ENCODE measurements at regions not wholly inside any gene's neighbourhood (a gene's known extent, or its start where the extent isn't known, plus 50 kb on each side); places are given as distances from the start of the nearest gene placed in this dataset.
"Not testable (repeated sequence)": the region's sequence is repeated elsewhere in the genome, so short reads cannot be mapped to it uniquely, and the experiment has no call there.

GRCh38 chr16:5205361-5206040 is 107.9 kb upstream of the EEF2KMT start:
- intact Hi-C loops (cut with micrococcal nuclease): no loop called here
- Mint-ChIP-seq H3K4me3 (no peak overlapping the region), H3K27me3 (ENCODE audit: insufficient read depth) (no peaks in the 10 kb centered on the region), H3K27ac (no peak overlapping the region), H3K36me3 (ENCODE audit: low read depth) (no peaks in the 10 kb centered on the region), H3K4me1 (ENCODE audit: low read depth) (no peaks in the 10 kb centered on the region), H3K9me3 (no peaks in the 10 kb centered on the region)
- DNase-seq (ENCODE audit: low spot score): no peak

- H3K27me3 Mint-ChIP-seq (ENCODE audit: insufficient read depth); DNase-seq (ENCODE audit: low spot score); H3K36me3 Mint-ChIP-seq (ENCODE audit: low read depth); H3K4me3 Mint-ChIP-seq; intact Hi-C loops (cut with micrococcal nuclease); H3K9me3 Mint-ChIP-seq; H3K4me1 Mint-ChIP-seq (ENCODE audit: low read depth); H3K27ac Mint-ChIP-seq: not testable (repeated sequence)
Measured at GRCh38 chr16:5203675-5204074, 106.1 kb upstream of the EEF2KMT start.

GRCh38 chr16:5200123-5200522 is 102.5 kb upstream of the EEF2KMT start:
- Mint-ChIP-seq H3K4me1 (ENCODE audit: low read depth) (no peaks in the 10 kb centered on the region), H3K9me3 (no peaks in the 10 kb centered on the region), H3K27ac (no peak overlapping the region), H3K4me3 (no peak overlapping the region), H3K36me3 (ENCODE audit: low read depth) (no peaks in the 10 kb centered on the region), H3K27me3 (ENCODE audit: insufficient read depth) (no peaks in the 10 kb centered on the region)
- DNase-seq (ENCODE audit: low spot score): no peak
- intact Hi-C loops (cut with micrococcal nuclease): no loop called here

GRCh38 chr16:5196204-5196603 is 98.6 kb upstream of the EEF2KMT start:
- DNase-seq (ENCODE audit: low spot score): no peak
- H3K4me3 Mint-ChIP-seq: no peak overlapping the region
- H3K36me3 Mint-ChIP-seq (ENCODE audit: low read depth): no peaks in the 10 kb centered on the region
- no peaks in the 10 kb centered on the region for H3K9me3 Mint-ChIP-seq
- H3K27ac Mint-ChIP-seq: no peak overlapping the region
- intact Hi-C loops (cut with micrococcal nuclease): no loop called here
- H3K27me3 Mint-ChIP-seq (ENCODE audit: insufficient read depth): no peaks in the 10 kb centered on the region
- no peaks in the 10 kb centered on the region for H3K4me1 Mint-ChIP-seq (ENCODE audit: low read depth)

GRCh38 chr16:5193861-5194260 is 96.3 kb upstream of the EEF2KMT start:
- Mint-ChIP-seq H3K4me1 (ENCODE audit: low read depth) (no peaks in the 10 kb centered on the region), H3K4me3 (no peak overlapping the region), H3K27me3 (ENCODE audit: insufficient read depth) (no peaks in the 10 kb centered on the region), H3K36me3 (ENCODE audit: low read depth) (no peaks in the 10 kb centered on the region), H3K9me3 (no peaks in the 10 kb centered on the region), H3K27ac (no peak overlapping the region)
- intact Hi-C loops (cut with micrococcal nuclease): no loop called here
- no peak for DNase-seq (ENCODE audit: low spot score)

- H3K9me3 Mint-ChIP-seq: no peaks in the 10 kb centered on the region
- H3K36me3 Mint-ChIP-seq (ENCODE audit: low read depth): no peaks in the 10 kb centered on the region
- intact Hi-C loops (cut with micrococcal nuclease): no loop called here
- H3K27me3 Mint-ChIP-seq (ENCODE audit: insufficient read depth): no peaks in the 10 kb centered on the region
- no peak overlapping the region for H3K4me3 Mint-ChIP-seq
- no peaks in the 10 kb centered on the region for H3K4me1 Mint-ChIP-seq (ENCODE audit: low read depth)
- DNase-seq (ENCODE audit: low spot score): no peak
- H3K27ac Mint-ChIP-seq: no peak overlapping the region
Measured at GRCh38 chr16:5188989-5189352, 91.4 kb upstream of the EEF2KMT start.

GRCh38 chr16:5188318-5188988 is 90.9 kb upstream of the EEF2KMT start:
- Mint-ChIP-seq H3K27ac (no peak overlapping the region), H3K9me3 (no peaks in the 10 kb centered on the region), H3K27me3 (ENCODE audit: insufficient read depth) (no peaks in the 10 kb centered on the region), H3K36me3 (ENCODE audit: low read depth) (no peaks in the 10 kb centered on the region), H3K4me1 (ENCODE audit: low read depth) (no peaks in the 10 kb centered on the region), H3K4me3 (no peak overlapping the region)
- no peak for DNase-seq (ENCODE audit: low spot score)
- intact Hi-C loops (cut with micrococcal nuclease): no loop called here

GRCh38 chr16:5187402-5187952 is 89.9 kb upstream of the EEF2KMT start:
- no peaks in the 10 kb centered on the region for H3K27me3 Mint-ChIP-seq (ENCODE audit: insufficient read depth)

GRCh38 chr16:5186381-5186903 is 88.8 kb upstream of the EEF2KMT start:
- intact Hi-C loops (cut with micrococcal nuclease): no loop called here
- Mint-ChIP-seq H3K27ac (no peak overlapping the region), H3K4me3 (no peak overlapping the region), H3K27me3 (ENCODE audit: insufficient read depth) (no peaks in the 10 kb centered on the region), H3K9me3 (no peaks in the 10 kb centered on the region), H3K4me1 (ENCODE audit: low read depth) (no peaks in the 10 kb centered on the region), H3K36me3 (ENCODE audit: low read depth) (no peaks in the 10 kb centered on the region)
- no peak for DNase-seq (ENCODE audit: low spot score)

More at GRCh38 chr16:5187402-5187952, 89.9 kb upstream of the EEF2KMT start:
- DNase-seq (ENCODE audit: low spot score): no peak
- Mint-ChIP-seq H3K9me3 (no peaks in the 10 kb centered on the region), H3K4me3 (no peak overlapping the region), H3K4me1 (ENCODE audit: low read depth) (no peaks in the 10 kb centered on the region), H3K27ac (no peak overlapping the region), H3K36me3 (ENCODE audit: low read depth) (no peaks in the 10 kb centered on the region)
- intact Hi-C loops (cut with micrococcal nuclease): no loop called here

- no peaks in the 10 kb centered on the region for H3K27me3 Mint-ChIP-seq (ENCODE audit: insufficient read depth)
- H3K4me3 Mint-ChIP-seq: no peak overlapping the region
- DNase-seq (ENCODE audit: low spot score): no peak
- no peaks in the 10 kb centered on the region for H3K36me3 Mint-ChIP-seq (ENCODE audit: low read depth)
- no peaks in the 10 kb centered on the region for H3K4me1 Mint-ChIP-seq (ENCODE audit: low read depth)
- no peak overlapping the region for H3K27ac Mint-ChIP-seq
- peaks cover 18% of the 10 kb centered on the region for H3K9me3 Mint-ChIP-seq
- intact Hi-C loops (cut with micrococcal nuclease): no loop called here
Measured at GRCh38 chr16:5176505-5176904, 78.9 kb upstream of the EEF2KMT start.

- intact Hi-C loops (cut with micrococcal nuclease): no loop called here
- Mint-ChIP-seq H3K4me1 (ENCODE audit: low read depth) (no peaks in the 10 kb centered on the region), H3K27ac (no peak overlapping the region), H3K27me3 (ENCODE audit: insufficient read depth) (no peaks in the 10 kb centered on the region), H3K9me3 (peaks cover 18% of the 10 kb centered on the region), H3K4me3 (no peak overlapping the region), H3K36me3 (ENCODE audit: low read depth) (no peaks in the 10 kb centered on the region)
- no peak for DNase-seq (ENCODE audit: low spot score)
Measured at GRCh38 chr16:5175266-5175665, 77.7 kb upstream of the EEF2KMT start.

GRCh38 chr16:5166486-5166885 is 68.9 kb upstream of the EEF2KMT start:
- no peaks in the 10 kb centered on the region for H3K27me3 Mint-ChIP-seq (ENCODE audit: insufficient read depth)
- H3K4me3 Mint-ChIP-seq: no peak overlapping the region
- intact Hi-C loops (cut with micrococcal nuclease): no loop called here
- H3K4me1 Mint-ChIP-seq (ENCODE audit: low read depth): no peaks in the 10 kb centered on the region
- no peak overlapping the region for H3K27ac Mint-ChIP-seq
- no peaks in the 10 kb centered on the region for H3K36me3 Mint-ChIP-seq (ENCODE audit: low read depth)
- H3K9me3 Mint-ChIP-seq: no peaks in the 10 kb centered on the region
- DNase-seq (ENCODE audit: low spot score): no peak

- DNase-seq (ENCODE audit: low spot score); H3K4me3 Mint-ChIP-seq; H3K27me3 Mint-ChIP-seq (ENCODE audit: insufficient read depth); H3K27ac Mint-ChIP-seq; H3K4me1 Mint-ChIP-seq (ENCODE audit: low read depth); H3K36me3 Mint-ChIP-seq (ENCODE audit: low read depth); intact Hi-C loops (cut with micrococcal nuclease); H3K9me3 Mint-ChIP-seq: not testable (repeated sequence)
Measured at GRCh38 chr16:5165429-5165828, 67.8 kb upstream of the EEF2KMT start.
